ENCODE measurements at regions not wholly inside any gene's neighbourhood (a gene's known extent, or its start where the extent isn't known, plus 50 kb on each side); places are given as distances from the start of the nearest gene placed in this dataset.

- ATAC-seq (ENCODE audit: low FRiP score) (no peak), DNase-seq (no peak)
- Histone ChIP-seq H3K9me3 (ENCODE audit: control insufficient read depth, low read length) (no peaks in the 10 kb centered on the region), H3K27ac (ENCODE audit: low read depth in 1 of 2, low read length in 2 of 2) (no peak overlapping the region), H3K4me1 (ENCODE audit: control insufficient read depth in 1 of 2, insufficient read depth in 2 of 2, low read length in 2 of 2) (no peaks in the 10 kb centered on the region), H3K36me3 (ENCODE audit: control insufficient read depth in 1 of 2, insufficient read depth in 2 of 2, low read length in 1 of 2) (no peaks in the 10 kb centered on the region), H3K27me3 (ENCODE audit: control insufficient read depth in 1 of 2, insufficient read depth in 2 of 2, low read length in 1 of 2) (no peaks in the 10 kb centered on the region), H3K4me3 (ENCODE audit: low read length in 2 of 2) (no peak overlapping the region)
- intact Hi-C loops (cut with DNase I): loop anchor here (5.0 kb wide), 3 partner anchors 51 to 546 kb away; no protein-coding TSS in a partner anchor
- WGBS, 2 donors: 73 to 74% methylated on average over 5 of the region's 5 CpGs
Measured at GRCh38 chr10:44858017-44858371, 53.1 kb upstream of the TMEM72 start.

GRCh38 chr10:44858988-44859387 is 52.1 kb upstream of the TMEM72 start:
- Histone ChIP-seq H3K36me3 (ENCODE audit: control insufficient read depth in 1 of 2, insufficient read depth in 2 of 2, low read length in 1 of 2) (no peaks in the 10 kb centered on the region), H3K27ac (ENCODE audit: low read depth in 1 of 2, low read length in 2 of 2) (no peak overlapping the region), H3K27me3 (ENCODE audit: control insufficient read depth in 1 of 2, insufficient read depth in 2 of 2, low read length in 1 of 2) (no peaks in the 10 kb centered on the region), H3K4me3 (ENCODE audit: low read length in 2 of 2) (no peak overlapping the region), H3K4me1 (ENCODE audit: control insufficient read depth in 1 of 2, insufficient read depth in 2 of 2, low read length in 2 of 2) (no peaks in the 10 kb centered on the region), H3K9me3 (ENCODE audit: control insufficient read depth, low read length) (no peaks in the 10 kb centered on the region)
- DNase-seq (no peak), ATAC-seq (ENCODE audit: low FRiP score) (no peak)
- intact Hi-C loops (cut with DNase I): loop anchor here (5.0 kb wide), 3 partner anchors 52 to 547 kb away; no protein-coding TSS in a partner anchor

- intact Hi-C loops (cut with DNase I): loop anchor here (2.0 to 5.0 kb wide), 5 partner anchors 52 to 1192 kb away; no protein-coding TSS in a partner anchor
- H3K4me1 ChIP-seq (ENCODE audit: control insufficient read depth in 1 of 2, insufficient read depth in 2 of 2, low read length in 2 of 2): no peaks in the 10 kb centered on the region
- DNase-seq (no peak), ATAC-seq (ENCODE audit: low FRiP score) (no peak)
- 95 to 97% methylated on average over 13 of the region's 13 CpGs for WGBS, 2 donors
- no peak overlapping the region for H3K4me3 ChIP-seq (ENCODE audit: low read length in 2 of 2)
- no peaks in the 10 kb centered on the region for H3K36me3 ChIP-seq (ENCODE audit: control insufficient read depth in 1 of 2, insufficient read depth in 2 of 2, low read length in 1 of 2)
- H3K27me3 ChIP-seq (ENCODE audit: control insufficient read depth in 1 of 2, insufficient read depth in 2 of 2, low read length in 1 of 2): no peaks in the 10 kb centered on the region
- H3K9me3 ChIP-seq (ENCODE audit: control insufficient read depth, low read length): no peaks in the 10 kb centered on the region
- H3K27ac ChIP-seq (ENCODE audit: low read depth in 1 of 2, low read length in 2 of 2): no peak overlapping the region
Measured at GRCh38 chr10:44859546-44860285, 51.4 kb upstream of the TMEM72 start.

DNA sequence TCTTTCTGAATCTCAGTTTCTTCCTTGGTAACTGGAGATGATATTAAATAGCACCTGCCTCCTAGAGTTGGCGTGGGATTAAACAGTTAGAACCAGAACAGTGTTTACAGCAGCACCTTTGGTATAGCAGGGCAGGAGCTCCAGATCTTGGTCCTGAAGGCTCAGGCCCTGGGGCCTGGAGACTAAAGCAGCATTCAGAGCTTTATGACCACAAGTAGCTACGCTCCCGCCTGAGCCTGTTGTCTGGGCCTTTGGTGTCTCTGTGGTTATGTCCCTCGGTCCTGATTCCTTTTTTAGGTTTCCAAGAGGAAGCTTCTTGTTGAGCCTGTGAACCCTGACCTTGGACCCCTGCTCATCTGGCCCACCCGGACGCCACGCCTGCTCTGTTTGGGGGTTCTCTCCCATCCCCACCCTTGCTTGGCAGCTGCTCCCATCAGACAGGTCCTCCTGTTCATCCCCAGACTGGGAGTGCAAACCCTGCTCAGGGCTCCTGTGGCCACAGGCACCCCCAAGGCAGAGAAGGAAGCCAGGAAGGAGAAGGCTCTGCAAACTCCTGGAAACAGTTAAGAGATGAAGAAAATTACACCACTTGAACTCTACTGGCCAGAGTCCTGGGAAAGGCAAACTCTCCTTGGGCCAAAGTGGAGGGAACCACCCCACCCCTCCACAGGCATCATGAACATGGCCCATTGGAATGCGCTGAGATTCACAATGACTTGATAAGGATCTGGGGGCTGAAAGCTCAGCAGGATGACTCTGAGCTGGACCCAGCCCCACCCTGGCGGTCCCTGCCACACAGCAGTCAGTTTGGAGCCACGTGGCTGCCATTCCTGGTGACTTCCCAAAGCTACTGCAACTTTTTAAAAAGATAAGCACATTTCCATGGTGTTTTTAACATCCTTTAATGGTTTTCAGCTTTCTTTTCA is 50.1 kb upstream of the TMEM72 start:
- no peaks in the 10 kb centered on the region for H3K9me3 ChIP-seq (ENCODE audit: control insufficient read depth, low read length)
- H3K36me3 ChIP-seq (ENCODE audit: control insufficient read depth in 1 of 2, insufficient read depth in 2 of 2, low read length in 1 of 2): no peaks in the 10 kb centered on the region
- no peak overlapping the region for H3K4me3 ChIP-seq (ENCODE audit: low read length in 2 of 2)
- WGBS, 2 donors: 75% methylated on average over 10 of the region's 10 CpGs
- no peaks in the 10 kb centered on the region for H3K4me1 ChIP-seq (ENCODE audit: control insufficient read depth in 1 of 2, insufficient read depth in 2 of 2, low read length in 2 of 2)
- DNase-seq (peak; percentile 78 to 80), ATAC-seq (ENCODE audit: low FRiP score) (peak; percentile 30)
- H3K27ac ChIP-seq (ENCODE audit: low read depth in 1 of 2, low read length in 2 of 2): no peak overlapping the region
- intact Hi-C loops (cut with DNase I): loop anchor here (2.0 to 5.0 kb wide), 2 partner anchors 474 to 1194 kb away; no protein-coding TSS in a partner anchor
- H3K27me3 ChIP-seq (ENCODE audit: control insufficient read depth in 1 of 2, insufficient read depth in 2 of 2, low read length in 1 of 2): no peaks in the 10 kb centered on the region
